Lower lobe of right lung (tissue), 2 donors: ENCODE measurements at regions not wholly inside any gene's neighbourhood (a gene's known extent, or its start where the extent isn't known, plus 50 kb on each side); places are given as distances from the start of the nearest gene placed in this dataset.

Experiments used
- ATAC-seq, 2 donors: fragments of 200-7000 bp; cut with Tn5 transposase; one replicate each; pipeline ENCODE4 v1.9.1; 2020 to 2022; ENCODE audit warnings: mild to moderate bottlenecking in 2 of 2, moderate library complexity in 2 of 2
- DNase-seq: peaks from one replicate; pipeline ENCODE4 v3.0.0-alpha.2; 2020
- H3K27ac ChIP-seq: fragments of 200-600 bp; one replicate; pipeline ENCODE4 v1.8.0; 2022
- H3K27me3 ChIP-seq: fragments of 200-600 bp; one replicate; pipeline ENCODE4 v1.8.0; 2022; ENCODE audit warnings: low read depth
- H3K36me3 ChIP-seq: fragments of 200-600 bp; one replicate; pipeline ENCODE4 v1.8.0; 2022; ENCODE audit warnings: mild to moderate bottlenecking
- H3K4me1 ChIP-seq: fragments of 200-600 bp; one replicate; pipeline ENCODE4 v1.8.0; 2022
- H3K4me3 ChIP-seq: fragments of 200-600 bp; one replicate; pipeline ENCODE4 v1.8.0; 2022; ENCODE audit warnings: mild to moderate bottlenecking
- H3K9me3 ChIP-seq: fragments of 200-600 bp; one replicate; pipeline ENCODE4 v1.8.0; 2022
- intact Hi-C: fragments of 100-400 bp; cut with DNase I; formaldehyde crosslinking; loops from one replicate; pipeline ENCODE4 v1.11.0; 2022
- TF ChIP-seq, protein P1 (sequence below): fragments of 200-600 bp; IDR thresholded peaks from one replicate; pipeline ENCODE4 v1.8.0; 2022; ENCODE audit warnings: antibody characterized with exemption, mild to moderate bottlenecking
- donor health status: DM: no; HTN: yes; CAD: no; lungs with severe emphysema.

DNA sequence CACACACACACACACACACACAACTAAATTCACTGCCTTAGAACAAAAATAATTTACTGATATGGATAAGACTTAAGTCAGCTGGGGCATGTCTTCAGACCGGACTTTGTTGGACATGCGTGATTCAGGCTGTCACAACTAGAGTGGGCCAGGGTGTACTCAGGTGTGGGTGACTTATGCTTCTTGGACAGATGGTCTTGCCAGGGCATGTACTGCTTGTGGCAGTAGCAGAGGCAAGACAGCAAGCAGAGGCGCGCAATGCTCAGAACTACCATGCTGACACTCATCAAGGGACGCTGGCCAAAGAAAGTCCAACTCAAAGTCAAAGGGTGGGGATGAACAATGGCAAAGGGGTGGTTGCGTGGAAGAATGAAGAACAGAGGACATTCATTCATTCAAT lies 437.5 kb downstream of the CBLN4 start:
- intact Hi-C loops: no loop called here
- Histone ChIP-seq H3K4me3 (no peak overlapping the region), H3K9me3 (no peaks in the 10 kb centered on the region), H3K4me1 (no peaks in the 10 kb centered on the region), H3K27me3 (no peaks in the 10 kb centered on the region), H3K36me3 (no peaks in the 10 kb centered on the region), H3K27ac (no peak overlapping the region)
- DNase-seq: no peak
- ATAC-seq: no peak
- TF ChIP-seq, protein P1, sequence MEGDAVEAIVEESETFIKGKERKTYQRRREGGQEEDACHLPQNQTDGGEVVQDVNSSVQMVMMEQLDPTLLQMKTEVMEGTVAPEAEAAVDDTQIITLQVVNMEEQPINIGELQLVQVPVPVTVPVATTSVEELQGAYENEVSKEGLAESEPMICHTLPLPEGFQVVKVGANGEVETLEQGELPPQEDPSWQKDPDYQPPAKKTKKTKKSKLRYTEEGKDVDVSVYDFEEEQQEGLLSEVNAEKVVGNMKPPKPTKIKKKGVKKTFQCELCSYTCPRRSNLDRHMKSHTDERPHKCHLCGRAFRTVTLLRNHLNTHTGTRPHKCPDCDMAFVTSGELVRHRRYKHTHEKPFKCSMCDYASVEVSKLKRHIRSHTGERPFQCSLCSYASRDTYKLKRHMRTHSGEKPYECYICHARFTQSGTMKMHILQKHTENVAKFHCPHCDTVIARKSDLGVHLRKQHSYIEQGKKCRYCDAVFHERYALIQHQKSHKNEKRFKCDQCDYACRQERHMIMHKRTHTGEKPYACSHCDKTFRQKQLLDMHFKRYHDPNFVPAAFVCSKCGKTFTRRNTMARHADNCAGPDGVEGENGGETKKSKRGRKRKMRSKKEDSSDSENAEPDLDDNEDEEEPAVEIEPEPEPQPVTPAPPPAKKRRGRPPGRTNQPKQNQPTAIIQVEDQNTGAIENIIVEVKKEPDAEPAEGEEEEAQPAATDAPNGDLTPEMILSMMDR: no peak

DNA sequence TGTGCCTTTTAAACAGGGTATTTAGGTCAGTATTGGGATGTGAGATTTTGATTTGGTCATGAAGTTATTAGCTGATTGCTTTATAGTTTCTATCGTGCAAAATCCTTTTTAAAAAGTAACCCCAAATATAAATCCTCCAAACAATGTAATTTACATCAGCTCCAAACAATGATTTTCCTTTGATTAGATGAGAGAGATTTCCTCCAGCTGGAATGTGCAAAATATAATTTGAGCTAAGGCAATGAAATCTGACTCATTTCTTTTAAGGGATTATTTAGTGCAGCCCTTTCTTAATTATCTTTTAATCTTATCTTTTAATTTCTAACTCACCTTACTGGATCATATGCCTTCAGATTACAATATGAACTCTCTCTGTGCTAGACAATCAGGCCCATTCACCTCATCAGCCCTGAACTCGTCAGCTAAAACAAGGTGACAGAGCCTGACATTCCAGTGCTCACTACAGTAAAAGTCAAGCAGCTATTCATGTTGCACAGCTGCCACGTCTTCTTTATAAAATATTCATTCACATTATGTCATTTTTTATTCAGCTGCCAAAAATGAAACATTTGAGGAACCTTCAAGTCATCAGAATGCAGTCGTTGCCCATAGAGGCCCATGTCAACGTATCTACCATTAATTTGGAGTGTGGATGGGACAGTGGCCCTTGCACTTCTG lies 440.1 kb downstream of the CBLN4 start:
- no peaks in the 10 kb centered on the region for H3K36me3 ChIP-seq
- intact Hi-C loops: no loop called here
- no peaks in the 10 kb centered on the region for H3K9me3 ChIP-seq
- DNase-seq (no peak), ATAC-seq (no peak)
- no peak overlapping the region for H3K4me3 ChIP-seq
- H3K27me3 ChIP-seq: no peaks in the 10 kb centered on the region
- H3K4me1 ChIP-seq: no peaks in the 10 kb centered on the region
- no peak overlapping the region for H3K27ac ChIP-seq
- TF ChIP-seq, protein P1: no peak

DNA sequence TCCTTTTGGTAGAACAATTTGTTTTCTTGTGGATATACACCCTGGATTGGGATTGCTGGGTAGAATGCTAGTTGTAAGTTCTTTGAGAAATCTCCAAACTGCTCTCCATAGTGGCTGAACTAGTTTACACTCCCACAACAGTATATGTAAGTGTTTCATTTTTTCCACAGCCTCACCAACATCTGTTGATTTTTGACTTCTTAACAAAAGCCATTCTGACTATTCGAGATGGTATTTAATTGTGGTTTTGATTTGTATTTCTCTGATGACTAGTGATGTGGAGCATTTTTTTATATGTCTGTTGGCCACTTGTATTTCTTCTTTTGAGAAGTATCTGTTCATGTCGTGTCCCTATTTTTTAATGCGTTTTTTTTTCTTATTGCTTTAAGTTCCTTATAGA lies 444.1 kb downstream of the CBLN4 start:
- no peaks in the 10 kb centered on the region for H3K36me3 ChIP-seq
- no peak for ATAC-seq
- intact Hi-C loops: no loop called here

DNA sequence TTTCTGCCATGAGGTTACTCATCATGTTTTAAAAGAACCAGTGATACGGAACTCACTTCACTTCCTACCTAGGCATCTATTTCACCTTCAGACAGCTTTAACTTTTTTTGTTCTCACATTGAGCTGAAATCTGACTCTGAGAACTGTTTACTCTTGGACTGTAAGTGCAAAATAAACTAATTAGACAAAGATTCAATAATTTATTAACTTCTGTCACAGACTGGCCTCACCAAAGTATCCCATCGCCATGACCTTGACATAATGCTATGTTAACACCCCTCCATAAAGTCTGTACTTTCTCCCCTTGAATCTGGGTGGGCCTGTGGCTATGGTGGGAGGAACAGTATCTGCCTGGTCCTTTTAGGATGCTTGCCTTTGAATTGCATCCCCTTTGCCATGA lies 448.1 kb downstream of the CBLN4 start:
- Histone ChIP-seq H3K4me3 (no peak overlapping the region), H3K27ac (no peak overlapping the region), H3K36me3 (no peaks in the 10 kb centered on the region), H3K9me3 (no peaks in the 10 kb centered on the region), H3K27me3 (no peaks in the 10 kb centered on the region), H3K4me1 (no peaks in the 10 kb centered on the region)
- intact Hi-C loops: no loop called here
- TF ChIP-seq, protein P1: no peak
- no peak for ATAC-seq
- DNase-seq: no peak

More for the DNA sequence above, 444.1 kb downstream of the CBLN4 start:
- no peaks in the 10 kb centered on the region for H3K9me3 ChIP-seq
- no peak for DNase-seq
- no peaks in the 10 kb centered on the region for H3K4me1 ChIP-seq
- no peak overlapping the region for H3K4me3 ChIP-seq
- TF ChIP-seq, protein P1: no peak
- H3K27ac ChIP-seq: no peak overlapping the region
- H3K27me3 ChIP-seq: no peaks in the 10 kb centered on the region

DNA sequence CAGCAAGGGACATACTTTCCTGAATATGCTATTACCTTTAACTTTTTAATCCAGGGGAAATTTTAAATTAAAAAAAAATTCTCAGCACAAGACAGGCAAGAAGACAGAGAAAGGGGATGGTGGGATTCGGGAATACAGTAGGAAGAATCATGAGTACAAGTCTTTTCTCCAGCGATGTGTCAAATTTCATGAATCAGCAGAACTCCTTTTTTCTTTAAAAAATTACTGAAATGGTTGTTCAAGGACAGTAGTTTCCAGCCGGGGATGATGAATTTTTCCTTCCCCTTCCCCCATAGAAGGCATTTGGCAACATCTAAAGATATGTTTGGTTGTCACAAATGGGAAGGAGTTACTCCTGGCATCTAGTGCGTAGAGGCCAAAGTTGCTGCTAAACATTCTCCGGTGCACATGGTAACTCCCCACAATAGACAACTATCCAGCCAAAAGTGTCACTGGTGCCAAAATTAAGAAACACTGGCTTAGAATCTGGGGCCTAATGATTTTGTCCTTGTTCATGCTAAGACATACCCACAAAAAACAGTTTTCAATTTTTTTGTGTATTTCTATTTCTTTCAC lies 450.2 kb downstream of the CBLN4 start:
- Histone ChIP-seq H3K4me3 (no peak overlapping the region), H3K27me3 (no peaks in the 10 kb centered on the region), H3K4me1 (no peaks in the 10 kb centered on the region), H3K27ac (no peak overlapping the region), H3K9me3 (no peaks in the 10 kb centered on the region), H3K36me3 (no peaks in the 10 kb centered on the region)
- TF ChIP-seq, protein P1: no peak
- ATAC-seq: no peak
- no peak for DNase-seq
- intact Hi-C loops: no loop called here
